ENCODE measurements at regions not wholly inside any gene's neighbourhood (a gene's known extent, or its start where the extent isn't known, plus 50 kb on each side); places are given as distances from the start of the nearest gene placed in this dataset.

DNA sequence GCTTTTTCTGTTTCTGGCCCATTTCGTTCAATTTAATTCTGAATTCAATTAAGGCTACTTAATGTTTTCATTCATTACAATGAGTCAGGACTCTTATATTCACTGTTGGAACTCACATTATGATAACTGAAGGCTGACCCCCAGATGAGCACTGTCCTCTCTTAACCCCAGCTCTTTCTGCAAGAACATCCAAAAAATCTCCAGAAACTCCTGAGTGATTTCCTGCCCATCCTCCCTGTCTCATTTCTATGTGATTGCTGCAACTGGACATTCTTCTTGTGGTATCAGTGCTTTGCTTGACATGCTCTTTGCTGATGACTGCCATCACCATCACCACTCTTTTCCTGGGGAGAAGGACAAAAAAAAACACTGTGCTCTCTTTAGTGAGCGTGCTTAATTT is 240.3 kb downstream of the SPRY2 start:
- ATAC-seq (no peak), DNase-seq (no peak)
- H3K4me3 ChIP-seq: no peak overlapping the region
- H3K27ac ChIP-seq: no peak overlapping the region
- TF ChIP-seq, protein P1, sequence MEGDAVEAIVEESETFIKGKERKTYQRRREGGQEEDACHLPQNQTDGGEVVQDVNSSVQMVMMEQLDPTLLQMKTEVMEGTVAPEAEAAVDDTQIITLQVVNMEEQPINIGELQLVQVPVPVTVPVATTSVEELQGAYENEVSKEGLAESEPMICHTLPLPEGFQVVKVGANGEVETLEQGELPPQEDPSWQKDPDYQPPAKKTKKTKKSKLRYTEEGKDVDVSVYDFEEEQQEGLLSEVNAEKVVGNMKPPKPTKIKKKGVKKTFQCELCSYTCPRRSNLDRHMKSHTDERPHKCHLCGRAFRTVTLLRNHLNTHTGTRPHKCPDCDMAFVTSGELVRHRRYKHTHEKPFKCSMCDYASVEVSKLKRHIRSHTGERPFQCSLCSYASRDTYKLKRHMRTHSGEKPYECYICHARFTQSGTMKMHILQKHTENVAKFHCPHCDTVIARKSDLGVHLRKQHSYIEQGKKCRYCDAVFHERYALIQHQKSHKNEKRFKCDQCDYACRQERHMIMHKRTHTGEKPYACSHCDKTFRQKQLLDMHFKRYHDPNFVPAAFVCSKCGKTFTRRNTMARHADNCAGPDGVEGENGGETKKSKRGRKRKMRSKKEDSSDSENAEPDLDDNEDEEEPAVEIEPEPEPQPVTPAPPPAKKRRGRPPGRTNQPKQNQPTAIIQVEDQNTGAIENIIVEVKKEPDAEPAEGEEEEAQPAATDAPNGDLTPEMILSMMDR (IDR thresholded peaks at IDR 0.05): no peak
- no peak for TF ChIP-seq POLR2A (IDR thresholded peaks at IDR 0.05)
- intact Hi-C loops (cut with DNase I): no loop called here
- WGBS (ENCODE audit: insufficient coverage, low coverage, low lambda C conversion rate, missing lambda C conversion rate): 70% methylated on average over 2 of the region's 2 CpGs
- no peaks in the 10 kb centered on the region for H3K27me3 ChIP-seq
- peaks cover 0 to 13% (median 3%) of the 10 kb centered on the region in 4 donors for H3K4me1 ChIP-seq
- no peaks in the 10 kb centered on the region for H3K9me3 ChIP-seq
- no peaks in the 10 kb centered on the region for H3K36me3 ChIP-seq

DNA sequence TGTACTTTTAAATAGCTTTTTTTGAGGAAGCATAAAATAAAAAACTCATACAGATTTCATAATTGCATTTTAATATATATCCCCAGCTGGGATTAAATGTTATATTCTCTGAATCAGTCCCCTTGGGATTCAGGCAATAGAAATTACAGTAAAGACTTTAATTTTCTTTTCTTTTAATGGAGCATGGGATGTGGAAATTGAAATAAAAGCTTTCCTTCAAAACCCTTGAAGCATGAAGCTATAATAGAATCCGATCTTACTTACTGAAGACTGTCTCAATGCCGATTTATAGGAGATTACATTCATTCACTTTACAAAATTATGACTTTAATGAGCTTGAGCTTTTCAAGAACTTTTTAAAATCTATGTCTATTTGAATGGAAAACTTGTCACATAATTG is 243.4 kb downstream of the SPRY2 start:
- DNase-seq (no peak), ATAC-seq (no peak)
- TF ChIP-seq POLR2A (IDR thresholded peaks at IDR 0.05): no peak
- TF ChIP-seq, protein P1 (IDR thresholded peaks at IDR 0.05): no peak
- peaks cover 0 to 13% (median 3%) of the 10 kb centered on the region in 4 donors for H3K4me1 ChIP-seq
- intact Hi-C loops (cut with DNase I): no loop called here
- H3K36me3 ChIP-seq: no peaks in the 10 kb centered on the region
- H3K27me3 ChIP-seq: no peaks in the 10 kb centered on the region
- 90% methylated on average over 2 of the region's 2 CpGs for WGBS (ENCODE audit: insufficient coverage, low coverage, low lambda C conversion rate, missing lambda C conversion rate)
- H3K4me3 ChIP-seq: no peak overlapping the region
- H3K9me3 ChIP-seq: no peaks in the 10 kb centered on the region
- H3K27ac ChIP-seq: no peak overlapping the region

DNA sequence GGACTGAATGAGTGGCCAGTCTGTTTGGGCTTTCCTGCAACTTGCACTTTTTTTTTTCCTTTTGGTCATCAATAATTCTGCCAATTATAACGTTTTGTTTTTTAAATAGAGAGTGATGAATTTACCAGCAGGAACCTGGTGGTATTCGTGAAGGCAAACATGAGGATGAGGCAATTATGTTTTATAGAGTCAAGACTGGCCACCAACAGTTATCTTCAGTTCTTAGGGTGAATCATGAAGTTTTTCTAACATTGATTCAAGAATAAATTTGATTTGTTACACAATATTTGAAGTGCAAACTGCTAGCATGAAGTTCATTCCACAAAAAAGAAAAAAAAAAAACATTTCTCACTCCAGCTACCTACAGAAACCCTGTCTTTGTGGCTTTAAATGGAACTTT is 244.5 kb downstream of the SPRY2 start:
- ATAC-seq (peak in 3 of 4 donors; percentile 56 to 92 (median 58)), DNase-seq (no peak)
- WGBS (ENCODE audit: insufficient coverage, low coverage, low lambda C conversion rate, missing lambda C conversion rate): 10% methylated on average over 2 of the region's 2 CpGs
- TF ChIP-seq, protein P1 (IDR thresholded peaks at IDR 0.05): no peak
- intact Hi-C loops (cut with DNase I): no loop called here
- H3K4me1 ChIP-seq: peaks cover 0 to 13% (median 3%) of the 10 kb centered on the region in 4 donors
- no peaks in the 10 kb centered on the region for H3K9me3 ChIP-seq
- H3K36me3 ChIP-seq: no peaks in the 10 kb centered on the region
- H3K27ac ChIP-seq: no peak overlapping the region
- no peak overlapping the region for H3K4me3 ChIP-seq
- H3K27me3 ChIP-seq: no peaks in the 10 kb centered on the region

DNA sequence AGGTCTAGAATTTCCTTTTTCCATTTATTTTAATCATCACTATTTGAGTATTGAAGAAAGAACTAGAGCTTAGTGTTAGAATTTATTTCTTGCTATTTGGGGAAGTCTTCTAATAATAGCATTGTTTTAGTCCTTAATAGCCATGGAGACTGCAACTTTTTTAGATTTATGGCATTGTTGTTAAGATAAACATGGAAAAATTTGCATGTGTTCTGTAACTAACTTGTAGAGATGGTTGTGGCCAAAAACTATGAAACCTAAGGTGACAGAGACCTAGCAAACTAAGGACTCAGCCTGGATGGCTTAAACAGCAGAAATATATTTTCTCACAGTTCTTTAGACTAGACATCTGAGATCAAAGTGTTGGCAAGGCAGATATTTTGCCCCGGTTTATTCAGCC is 246.4 kb downstream of the SPRY2 start:
- ATAC-seq (no peak), DNase-seq (no peak)
- no peaks in the 10 kb centered on the region for H3K36me3 ChIP-seq
- WGBS (ENCODE audit: insufficient coverage, low coverage, low lambda C conversion rate, missing lambda C conversion rate): 100% methylated on average over 1 of the region's 1 CpG
- no peaks in the 10 kb centered on the region for H3K27me3 ChIP-seq
- no peak for TF ChIP-seq POLR2A (IDR thresholded peaks at IDR 0.05)
- TF ChIP-seq, protein P1 (IDR thresholded peaks at IDR 0.05): no peak
- H3K9me3 ChIP-seq: no peaks in the 10 kb centered on the region
- no peak overlapping the region for H3K4me3 ChIP-seq
- intact Hi-C loops (cut with DNase I): no loop called here
- H3K27ac ChIP-seq: no peak overlapping the region
- peaks cover 0 to 13% (median 3%) of the 10 kb centered on the region in 4 donors for H3K4me1 ChIP-seq

DNA sequence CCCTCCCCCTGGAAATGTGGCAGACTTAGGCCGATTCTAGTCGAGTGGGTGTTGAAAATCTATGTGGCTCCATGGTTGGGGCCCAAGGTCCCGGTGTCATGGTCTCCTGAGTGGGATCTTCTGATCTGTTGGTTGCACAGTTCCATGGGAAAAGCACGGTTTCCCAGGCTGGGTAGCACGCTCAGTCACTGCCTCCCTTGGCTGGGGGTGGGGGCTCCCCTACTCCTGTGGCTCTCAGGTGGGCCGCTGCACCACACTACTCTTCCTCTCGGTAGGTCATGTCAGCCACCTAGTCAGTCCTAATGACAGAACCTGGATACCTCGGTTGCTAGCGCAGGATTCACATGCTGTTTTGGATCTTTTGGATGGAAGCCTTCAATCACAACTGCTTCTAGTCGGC is 247.0 kb downstream of the SPRY2 start:
- H3K9me3 ChIP-seq: no peaks in the 10 kb centered on the region
- TF ChIP-seq POLR2A (IDR thresholded peaks at IDR 0.05): no peak
- TF ChIP-seq, protein P1 (IDR thresholded peaks at IDR 0.05): no peak
- 75% methylated on average over 4 of the region's 10 CpGs for WGBS (ENCODE audit: insufficient coverage, low coverage, low lambda C conversion rate, missing lambda C conversion rate)
- ATAC-seq (no peak), DNase-seq (no peak)
- no peak overlapping the region for H3K27ac ChIP-seq
- peaks cover 0 to 13% (median 3%) of the 10 kb centered on the region in 4 donors for H3K4me1 ChIP-seq
- intact Hi-C loops (cut with DNase I): no loop called here
- no peaks in the 10 kb centered on the region for H3K36me3 ChIP-seq
- no peak overlapping the region for H3K4me3 ChIP-seq
- no peaks in the 10 kb centered on the region for H3K27me3 ChIP-seq
